Heart right ventricle (tissue), 16 donors: ENCODE measurements at regions not wholly inside any gene's neighbourhood (a gene's known extent, or its start where the extent isn't known, plus 50 kb on each side); places are given as distances from the start of the nearest gene placed in this dataset.

Experiments used
- ATAC-seq, 8 donors: fragments of 200-7000 bp; cut with Tn5 transposase; one replicate each; pipeline ENCODE4 v1.9.1; 2020; ENCODE audit warnings: mild to moderate bottlenecking in 8 of 8, moderate library complexity in 8 of 8, moderate number of reproducible peaks in 1 of 8
- DNase-seq, 2 donors: peaks; one replicate each; pipeline ENCODE4 v3.0.0-alpha.2; 2020
- H3K27ac ChIP-seq, 10 donors: fragments of 200-600 bp; sonication (generic) in 2 of 10; one replicate each; pipeline versions ENCODE4 v1.5.0 to v1.8.0; 2020 to 2022; ENCODE audit warnings: mild to moderate bottlenecking in 3 of 10
- H3K27me3 ChIP-seq, 7 donors: fragments of 200-600 bp; one replicate each; pipeline ENCODE4 v1.8.0; 2021 to 2022; ENCODE audit warnings: mild to moderate bottlenecking in 2 of 7
- H3K36me3 ChIP-seq, 9 donors: fragments of 200-600 bp; sonication (generic) in 1 of 9; one replicate each; pipeline versions ENCODE4 v1.5.0 to v1.8.0; 2020 to 2022; ENCODE audit warnings: mild to moderate bottlenecking in 2 of 9
- H3K4me1 ChIP-seq, 9 donors: fragments of 200-600 bp; sonication (generic) in 1 of 9; one replicate each; pipeline versions ENCODE4 v1.5.0 to v1.8.0; 2020 to 2022; ENCODE audit warnings: mild to moderate bottlenecking in 4 of 9
- H3K4me3 ChIP-seq, 10 donors: fragments of 200-600 bp; sonication (generic) in 2 of 10; one replicate each; pipeline versions ENCODE4 v1.5.0 to v1.8.0; 2020 to 2022; ENCODE audit warnings: mild to moderate bottlenecking in 7 of 10, moderate library complexity in 2 of 10
- H3K9me3 ChIP-seq, 11 donors: fragments of 200-600 bp in 10 of 11; sonication (generic) in 2 of 11; one replicate each; pipeline versions ENCODE4 v1.5.0 to v1.8.0; 2013 to 2022; ENCODE audit warnings: mild to moderate bottlenecking in 2 of 11, control low read depth in 1 of 11, moderate library complexity in 1 of 11
- CTCF ChIP-seq, 9 donors: fragments of 200-600 bp; sonication (generic) in 2 of 9; IDR thresholded peaks; one replicate each; pipeline versions ENCODE4 v1.5.0 to v1.8.0; 2021 to 2022; ENCODE audit warnings: antibody characterized with exemption in 9 of 9, mild to moderate bottlenecking in 5 of 9, moderate library complexity in 1 of 9
- WGBS, 2 donors: extraction: QIAGEN DNeasy Blood & Tissue Kit; methylation state at CpG; one replicate each; pipeline ENCODE4 v1.1.7; 2013; ENCODE audit warnings: inconsistent platforms in 1 of 2; 5-methylcytosine and 5-hydroxymethylcytosine counted together
- intact Hi-C, 10 donors: fragments of 100-400 bp; cut with DNase I; formaldehyde crosslinking; loops; one replicate each; pipeline versions ENCODE4 v1.11.1 to v1.14.2; 2022
- donor health status: Arrhythmogenic right ventricular cardiomyopathy.
- donor health status: ischemic (EF 13 %, LVEDD 7.1; RV severe dilation, severe dysfunction).
- donor health status: healthy with polysubstance abuse.
- donor health status: DM: no; HTN: yes; CAD: no.
- donor health status: DM: no; HTN: no; CAD: no.
- donor health status: ischemic (EF 25% LVEDD 6.9; RV normal size, moderate dysfunction).
- donor health status: ischemic (EF 25% LVEDD 5.7; RV mildly dilated, moderate dysfunction).
- donor health status: healthy.
- donor health status: DM: yes; HTN: yes; CAD: no.
- donor health status: Ischemic cardiomyopathy.
- donor health status: ischemic (EF 35%, LVEDD 5.7; RV mildly dilated, moderate dysfunction).
- donor health status: nonischemic (EF 11% LVEDD 7.7; RV severe dilation, severe dysfunction).
- donor health status: DM: yes; HTN: yes; CAD: no.
- donor health status: PGD.
- donor health status: ischemic (EF 29% LVEDD 5.4; RV normal size, mild dysfunction).
- donor health status: nonischemic (EF 23%, LVEDD 6.1; RV moderate dilation, normal function).

- H3K36me3 ChIP-seq, result no peaks in the 10 kb centered on the region
- H3K4me3 ChIP-seq, result no peak overlapping the region
- no peak for TF ChIP-seq CTCF (IDR thresholded peaks at IDR 0.05)
- no peaks in the 10 kb centered on the region for H3K27me3 ChIP-seq
- DNase-seq (no peak), ATAC-seq (no peak)
- intact Hi-C loops, result no loop called here
- peaks cover 0 to 6% (median 0%) of the 10 kb centered on the region in 11 donors for H3K9me3 ChIP-seq
- no peaks in the 10 kb centered on the region for H3K4me1 ChIP-seq
- H3K27ac ChIP-seq, result no peak overlapping the region
These were observed 259.3 kb downstream of the HLX start for GRCh38 chr1:221138516-221138915.

- no peak for ATAC-seq
- 70 to 81% methylated on average over 1 of the region's 1 CpG for WGBS, 2 donors
- Histone ChIP-seq H3K27me3 (no peaks in the 10 kb centered on the region), H3K36me3 (no peaks in the 10 kb centered on the region), H3K9me3 (peaks cover 0 to 6% (median 0%) of the 10 kb centered on the region in 11 donors), H3K27ac (no peak overlapping the region), H3K4me1 (no peaks in the 10 kb centered on the region), H3K4me3 (no peak overlapping the region)
- TF ChIP-seq CTCF (IDR thresholded peaks at IDR 0.05), result no peak
- intact Hi-C loops, result no loop called here
- no peak for DNase-seq
These were observed 260.7 kb downstream of the HLX start for GRCh38 chr1:221139991-221140390.

- H3K4me3 ChIP-seq, result no peak overlapping the region
- H3K4me1 ChIP-seq, result no peaks in the 10 kb centered on the region
- ATAC-seq (no peak), DNase-seq (no peak)
- no peaks in the 10 kb centered on the region for H3K36me3 ChIP-seq
- 97 to 100% methylated on average over 2 of the region's 2 CpGs for WGBS, 2 donors
- no peak for TF ChIP-seq CTCF (IDR thresholded peaks at IDR 0.05)
- peaks cover 0 to 6% (median 0%) of the 10 kb centered on the region in 11 donors for H3K9me3 ChIP-seq
- intact Hi-C loops, result no loop called here
- no peak overlapping the region for H3K27ac ChIP-seq
- H3K27me3 ChIP-seq, result no peaks in the 10 kb centered on the region
These were observed 261.9 kb downstream of the HLX start for GRCh38 chr1:221141096-221141495.

GRCh38 chr1:221141606-221142285 lies 262.5 kb downstream of the HLX start:
- TF ChIP-seq CTCF (IDR thresholded peaks at IDR 0.05), result no peak
- H3K9me3 ChIP-seq, result peaks cover 0 to 6% (median 0%) of the 10 kb centered on the region in 11 donors
- no peak overlapping the region for H3K4me3 ChIP-seq
- WGBS, 2 donors, result 67 to 73% methylated on average over 6 of the region's 6 CpGs
- DNase-seq, result no peak
- no peaks in the 10 kb centered on the region for H3K27me3 ChIP-seq
- H3K27ac ChIP-seq, result no peak overlapping the region
- intact Hi-C loops, result no loop called here
- ATAC-seq, result no peak
- H3K4me1 ChIP-seq, result no peaks in the 10 kb centered on the region
- H3K36me3 ChIP-seq, result no peaks in the 10 kb centered on the region
